ENCODE measurements at regions not wholly inside any gene's neighbourhood (a gene's known extent, or its start where the extent isn't known, plus 50 kb on each side); places are given as distances from the start of the nearest gene placed in this dataset.
"Not testable (repeated sequence)": the region's sequence is repeated elsewhere in the genome, so short reads cannot be mapped to it uniquely, and the experiment has no call there.

GRCh38 chr4:72761368-72762038 is 192.5 kb upstream of the ADAMTS3 start:
- H3K36me3 ChIP-seq (ENCODE audit: low read length): no peaks in the 10 kb centered on the region
- no peak overlapping the region for H3K27ac ChIP-seq (ENCODE audit: low read depth, low read length)
- no peaks in the 10 kb centered on the region for H3K9me2 ChIP-seq (replicated peaks; ENCODE audit: insufficient read depth, low read length)
- H3K9me3 ChIP-seq (ENCODE audit: insufficient read depth, low read length): no peaks in the 10 kb centered on the region
- TF ChIP-seq CTCF (IDR thresholded peaks at IDR 0.05; ENCODE audit: insufficient read depth, low read length, poor library complexity, severe bottlenecking): no peak
- TF ChIP-seq EZH2phosphoT487 (conservative IDR thresholded peaks at IDR 0.05; ENCODE audit: low read length): no peak
- H3K9ac ChIP-seq (ENCODE audit: low read length): no peak overlapping the region
- H2AFZ ChIP-seq (ENCODE audit: low read depth, low read length, severe bottlenecking): no peak overlapping the region
- H3F3A ChIP-seq (ENCODE audit: insufficient read depth): no peaks in the 10 kb centered on the region
- no peaks in the 10 kb centered on the region for H4K20me1 ChIP-seq (ENCODE audit: low read depth, low read length)
- H3K27me3 ChIP-seq (ENCODE audit: low read length): no peaks in the 10 kb centered on the region
- no peaks in the 10 kb centered on the region for H3K79me2 ChIP-seq (ENCODE audit: insufficient read depth, low read length)
- H3K4me3 ChIP-seq (ENCODE audit: insufficient read depth, low read length, poor library complexity, severe bottlenecking): no peak overlapping the region
- no peak overlapping the region for H3K4me2 ChIP-seq (ENCODE audit: low read depth, low read length, poor library complexity, severe bottlenecking)

DNA sequence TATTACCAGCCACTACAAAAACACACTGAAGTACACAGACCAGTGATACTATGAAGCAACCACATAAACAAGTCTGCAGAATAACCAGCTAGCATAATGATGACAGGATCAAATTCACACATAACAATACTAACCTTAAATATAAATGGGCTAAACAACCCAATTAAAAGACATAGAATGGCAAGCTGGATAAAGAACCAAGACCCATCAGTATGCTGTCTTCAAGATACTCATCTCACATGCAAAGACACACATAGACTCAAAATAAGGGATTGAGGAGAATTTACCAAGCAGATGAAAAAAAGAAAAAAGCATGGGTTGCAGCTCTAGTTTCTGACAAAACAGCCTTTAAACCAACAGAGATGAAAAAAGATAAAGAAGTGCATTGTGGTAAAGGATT is 184.4 kb upstream of the ADAMTS3 start:
- not testable (repeated sequence) for H3K9me3 ChIP-seq (ENCODE audit: insufficient read depth, low read length); H4K20me1 ChIP-seq (ENCODE audit: low read depth, low read length); H2AFZ ChIP-seq (ENCODE audit: low read depth, low read length, severe bottlenecking); H3K4me2 ChIP-seq (ENCODE audit: low read depth, low read length, poor library complexity, severe bottlenecking); H3K27ac ChIP-seq (ENCODE audit: low read depth, low read length); H3K36me3 ChIP-seq (ENCODE audit: low read length); H3F3A ChIP-seq (ENCODE audit: insufficient read depth); H3K79me2 ChIP-seq (ENCODE audit: insufficient read depth, low read length); H3K27me3 ChIP-seq (ENCODE audit: low read length); H3K4me3 ChIP-seq (ENCODE audit: insufficient read depth, low read length, poor library complexity, severe bottlenecking); H3K9me2 ChIP-seq (replicated peaks; ENCODE audit: insufficient read depth, low read length); H3K9ac ChIP-seq (ENCODE audit: low read length)

DNA sequence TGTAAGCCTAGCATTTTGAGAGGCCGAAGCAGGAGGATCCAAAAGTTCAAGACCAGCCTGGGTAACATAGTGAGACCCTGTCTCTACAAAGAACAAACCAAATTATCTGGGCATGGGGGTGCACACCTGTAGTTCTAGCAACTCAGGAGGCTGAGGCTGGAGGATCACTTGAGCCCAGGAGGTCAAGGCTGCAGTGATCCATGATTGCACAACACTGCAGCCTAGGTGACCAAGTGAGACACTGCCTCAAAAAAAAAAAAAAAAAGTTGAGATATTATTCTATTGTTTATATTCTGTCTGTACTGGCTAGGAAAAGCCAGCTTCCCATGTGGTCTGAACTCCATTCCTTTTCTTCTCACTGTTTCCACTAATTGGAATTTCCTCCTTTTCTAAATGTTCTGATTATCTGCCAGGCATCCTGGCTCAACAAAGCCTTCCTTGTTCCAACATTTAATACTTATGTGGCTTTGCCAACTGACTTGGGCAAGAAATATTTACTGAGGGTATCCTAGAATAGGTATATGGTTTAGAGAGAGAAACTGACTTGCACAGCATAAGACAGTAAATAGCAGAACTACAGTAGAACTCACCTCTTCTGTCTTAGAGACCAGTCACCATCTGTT is 175.2 kb upstream of the ADAMTS3 start:
- Histone ChIP-seq H4K20me1 (ENCODE audit: low read depth, low read length) (no peaks in the 10 kb centered on the region), H3K4me2 (ENCODE audit: low read depth, low read length, poor library complexity, severe bottlenecking) (no peak overlapping the region), H3K27ac (ENCODE audit: low read depth, low read length) (no peak overlapping the region), H3K9me3 (ENCODE audit: insufficient read depth, low read length) (no peaks in the 10 kb centered on the region), H2AFZ (ENCODE audit: low read depth, low read length, severe bottlenecking) (no peak overlapping the region), H3F3A (ENCODE audit: insufficient read depth) (no peaks in the 10 kb centered on the region), H3K27me3 (ENCODE audit: low read length) (no peaks in the 10 kb centered on the region), H3K9me2 (replicated peaks; ENCODE audit: insufficient read depth, low read length) (no peaks in the 10 kb centered on the region), H3K36me3 (ENCODE audit: low read length) (no peaks in the 10 kb centered on the region), H3K79me2 (ENCODE audit: insufficient read depth, low read length) (no peaks in the 10 kb centered on the region), H3K4me3 (ENCODE audit: insufficient read depth, low read length, poor library complexity, severe bottlenecking) (no peak overlapping the region), H3K9ac (ENCODE audit: low read length) (no peak overlapping the region)
- no peak for TF ChIP-seq CTCF (IDR thresholded peaks at IDR 0.05; ENCODE audit: insufficient read depth, low read length, poor library complexity, severe bottlenecking)

- no peaks in the 10 kb centered on the region for H3K27me3 ChIP-seq (ENCODE audit: low read length)
- TF ChIP-seq CTCF (IDR thresholded peaks at IDR 0.05; ENCODE audit: insufficient read depth, low read length, poor library complexity, severe bottlenecking) (no peak), EZH2phosphoT487 (conservative IDR thresholded peaks at IDR 0.05; ENCODE audit: low read length) (no peak)
Observed at GRCh38 chr4:72743078-72743477, 174.1 kb upstream of the ADAMTS3 start.

More at GRCh38 chr4:72743078-72743477, 174.1 kb upstream of the ADAMTS3 start:
- Histone ChIP-seq H2AFZ (ENCODE audit: low read depth, low read length, severe bottlenecking) (no peak overlapping the region), H3K9me2 (replicated peaks; ENCODE audit: insufficient read depth, low read length) (no peaks in the 10 kb centered on the region), H3K36me3 (ENCODE audit: low read length) (no peaks in the 10 kb centered on the region), H4K20me1 (ENCODE audit: low read depth, low read length) (no peaks in the 10 kb centered on the region), H3K9me3 (ENCODE audit: insufficient read depth, low read length) (no peaks in the 10 kb centered on the region), H3K27ac (ENCODE audit: low read depth, low read length) (no peak overlapping the region), H3K4me2 (ENCODE audit: low read depth, low read length, poor library complexity, severe bottlenecking) (no peak overlapping the region), H3K4me3 (ENCODE audit: insufficient read depth, low read length, poor library complexity, severe bottlenecking) (no peak overlapping the region), H3F3A (ENCODE audit: insufficient read depth) (no peaks in the 10 kb centered on the region), H3K79me2 (ENCODE audit: insufficient read depth, low read length) (no peaks in the 10 kb centered on the region), H3K9ac (ENCODE audit: low read length) (no peak overlapping the region)

Measured in SU-DHL-6 (cell line).